GM12872 (cell line): ENCODE measurements at regions not wholly inside any gene's neighbourhood (a gene's known extent, or its start where the extent isn't known, plus 50 kb on each side); places are given as distances from the start of the nearest gene placed in this dataset.

ENCODE experiments used
- TF ChIP-seq, protein P1 (sequence below): IDR thresholded peaks from 3 replicates; pipeline ENCODE4 v1.5.1; 2011; ENCODE audit warnings: low read depth, mild to moderate bottlenecking, low read length, moderate library complexity; ENCODE audit not compliant: insufficient read depth

GRCh38 chr5:17796142-17796541, 161.9 kb downstream of the TAF11L14 start:
- TF ChIP-seq, protein P1, sequence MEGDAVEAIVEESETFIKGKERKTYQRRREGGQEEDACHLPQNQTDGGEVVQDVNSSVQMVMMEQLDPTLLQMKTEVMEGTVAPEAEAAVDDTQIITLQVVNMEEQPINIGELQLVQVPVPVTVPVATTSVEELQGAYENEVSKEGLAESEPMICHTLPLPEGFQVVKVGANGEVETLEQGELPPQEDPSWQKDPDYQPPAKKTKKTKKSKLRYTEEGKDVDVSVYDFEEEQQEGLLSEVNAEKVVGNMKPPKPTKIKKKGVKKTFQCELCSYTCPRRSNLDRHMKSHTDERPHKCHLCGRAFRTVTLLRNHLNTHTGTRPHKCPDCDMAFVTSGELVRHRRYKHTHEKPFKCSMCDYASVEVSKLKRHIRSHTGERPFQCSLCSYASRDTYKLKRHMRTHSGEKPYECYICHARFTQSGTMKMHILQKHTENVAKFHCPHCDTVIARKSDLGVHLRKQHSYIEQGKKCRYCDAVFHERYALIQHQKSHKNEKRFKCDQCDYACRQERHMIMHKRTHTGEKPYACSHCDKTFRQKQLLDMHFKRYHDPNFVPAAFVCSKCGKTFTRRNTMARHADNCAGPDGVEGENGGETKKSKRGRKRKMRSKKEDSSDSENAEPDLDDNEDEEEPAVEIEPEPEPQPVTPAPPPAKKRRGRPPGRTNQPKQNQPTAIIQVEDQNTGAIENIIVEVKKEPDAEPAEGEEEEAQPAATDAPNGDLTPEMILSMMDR = no peak

- TF ChIP-seq, protein P1 = no peak
Measured at GRCh38 chr5:17796757-17797396, 162.6 kb downstream of the TAF11L14 start.

- TF ChIP-seq, protein P1 = no peak
Measured at GRCh38 chr5:17799521-17799920, 165.3 kb downstream of the TAF11L14 start.

GRCh38 chr5:17801595-17801994, 167.3 kb downstream of the TAF11L14 start:
- TF ChIP-seq, protein P1 = no peak

DNA sequence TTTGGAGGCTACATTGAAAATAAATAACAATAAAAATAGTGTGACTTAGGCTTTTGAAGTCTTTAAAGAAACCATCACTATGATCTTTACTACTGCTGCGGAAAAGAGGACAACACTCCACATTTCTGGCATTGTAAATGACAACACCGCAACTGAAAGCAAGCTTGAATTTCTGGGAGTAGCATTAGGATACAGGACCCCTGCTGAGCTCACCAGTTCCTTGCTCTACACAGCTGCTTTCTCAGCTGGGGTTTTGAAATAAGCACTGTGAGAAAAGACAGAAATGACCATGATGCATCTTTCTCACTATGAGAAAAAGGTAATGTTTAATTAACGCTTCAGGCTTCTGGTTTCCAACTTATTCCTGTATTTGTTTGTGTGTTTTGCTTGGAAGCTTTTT, 168.0 kb downstream of the TAF11L14 start:
- TF ChIP-seq, protein P1 = no peak

- TF ChIP-seq, protein P1 = no peak
Measured at GRCh38 chr5:17803971-17804370, 169.7 kb downstream of the TAF11L14 start.

- TF ChIP-seq, protein P1 = no peak
Measured at GRCh38 chr5:17805227-17805825, 171.1 kb downstream of the TAF11L14 start.
